KOPT-K1 (cell line): ENCODE measurements at regions not wholly inside any gene's neighbourhood (a gene's known extent, or its start where the extent isn't known, plus 50 kb on each side); places are given as distances from the start of the nearest gene placed in this dataset.

Source experiments
- H3K27ac ChIP-seq: fragments of 200-600 bp; sonication (generic); 2 replicates; pipeline ENCODE4 v1.5.1; 2016; ENCODE audit warnings: antibody characterized with exemption, mild to moderate bottlenecking, low read depth, low read length; ENCODE audit not compliant: poor library complexity, severe bottlenecking
- H3K36me3 ChIP-seq: fragments of 200-600 bp; sonication (generic); 2 replicates; pipeline ENCODE4 v1.5.1; 2017; ENCODE audit warnings: antibody characterized with exemption, mild to moderate bottlenecking, low read length, moderate library complexity; ENCODE audit not compliant: insufficient read depth
- H3K9me3 ChIP-seq: fragments of 200-600 bp; sonication (generic); 2 replicates; pipeline ENCODE4 v1.5.1; 2017; ENCODE audit warnings: antibody characterized with exemption, low read length, mild to moderate bottlenecking; ENCODE audit not compliant: insufficient read depth, poor library complexity, severe bottlenecking

- Histone ChIP-seq H3K9me3 (no peaks in the 10 kb centered on the region), H3K36me3 (no peaks in the 10 kb centered on the region), H3K27ac (no peak overlapping the region)
Observed at GRCh38 chr6:165972139-165972802, 195.4 kb downstream of the TBXT start.

GRCh38 chr6:165971202-165971601 lies 196.4 kb downstream of the TBXT start:
- H3K27ac ChIP-seq = peak overlapping the region; percentile 15
- no peaks in the 10 kb centered on the region for H3K36me3 ChIP-seq

GRCh38 chr6:165970001-165970400 lies 197.7 kb downstream of the TBXT start:
- no peaks in the 10 kb centered on the region for H3K36me3 ChIP-seq
- H3K9me3 ChIP-seq = no peaks in the 10 kb centered on the region
- H3K27ac ChIP-seq = no peak overlapping the region

More at GRCh38 chr6:165971202-165971601, 196.4 kb downstream of the TBXT start:
- H3K9me3 ChIP-seq = no peaks in the 10 kb centered on the region

- no peaks in the 10 kb centered on the region for H3K36me3 ChIP-seq
- H3K27ac ChIP-seq = no peak overlapping the region
- no peaks in the 10 kb centered on the region for H3K9me3 ChIP-seq
Observed at GRCh38 chr6:165969184-165969583, 198.5 kb downstream of the TBXT start.

GRCh38 chr6:165968408-165968807 lies 199.2 kb downstream of the TBXT start:
- no peak overlapping the region for H3K27ac ChIP-seq
- no peaks in the 10 kb centered on the region for H3K36me3 ChIP-seq
- no peaks in the 10 kb centered on the region for H3K9me3 ChIP-seq

- Histone ChIP-seq H3K9me3 (no peaks in the 10 kb centered on the region), H3K36me3 (no peaks in the 10 kb centered on the region), H3K27ac (no peak overlapping the region)
Observed at GRCh38 chr6:165967810-165968407, 199.7 kb downstream of the TBXT start.

- Histone ChIP-seq H3K27ac (no peak overlapping the region), H3K36me3 (no peaks in the 10 kb centered on the region), H3K9me3 (no peaks in the 10 kb centered on the region)
Observed at GRCh38 chr6:165963750-165964149, 203.9 kb downstream of the TBXT start.

- Histone ChIP-seq H3K27ac (no peak overlapping the region), H3K36me3 (no peaks in the 10 kb centered on the region), H3K9me3 (no peaks in the 10 kb centered on the region)
Observed at GRCh38 chr6:165962366-165962765, 205.3 kb downstream of the TBXT start.

GRCh38 chr6:165961233-165961632 lies 206.4 kb downstream of the TBXT start:
- Histone ChIP-seq H3K36me3 (no peaks in the 10 kb centered on the region), H3K27ac (no peak overlapping the region), H3K9me3 (no peaks in the 10 kb centered on the region)

- Histone ChIP-seq H3K27ac (no peak overlapping the region), H3K9me3 (no peaks in the 10 kb centered on the region), H3K36me3 (no peaks in the 10 kb centered on the region)
Observed at GRCh38 chr6:165960695-165961094, 207.0 kb downstream of the TBXT start.

GRCh38 chr6:165959627-165960026 lies 208.0 kb downstream of the TBXT start:
- H3K9me3 ChIP-seq = no peaks in the 10 kb centered on the region

GRCh38 chr6:165956874-165957273 lies 210.8 kb downstream of the TBXT start:
- Histone ChIP-seq H3K9me3 (no peaks in the 10 kb centered on the region), H3K27ac (no peak overlapping the region), H3K36me3 (no peaks in the 10 kb centered on the region)

More at GRCh38 chr6:165959627-165960026, 208.0 kb downstream of the TBXT start:
- Histone ChIP-seq H3K27ac (no peak overlapping the region), H3K36me3 (no peaks in the 10 kb centered on the region)

GRCh38 chr6:165952514-165952913 lies 215.1 kb downstream of the TBXT start:
- H3K36me3 ChIP-seq = no peaks in the 10 kb centered on the region
- no peaks in the 10 kb centered on the region for H3K9me3 ChIP-seq
- H3K27ac ChIP-seq = no peak overlapping the region

GRCh38 chr6:165950316-165950715 lies 217.3 kb downstream of the TBXT start:
- no peaks in the 10 kb centered on the region for H3K36me3 ChIP-seq
- no peaks in the 10 kb centered on the region for H3K9me3 ChIP-seq
- H3K27ac ChIP-seq = no peak overlapping the region

- Histone ChIP-seq H3K27ac (no peak overlapping the region), H3K36me3 (no peaks in the 10 kb centered on the region)
Observed at GRCh38 chr6:165949324-165949723, 218.3 kb downstream of the TBXT start.

GRCh38 chr6:165944002-165944466 lies 223.6 kb downstream of the TBXT start:
- no peaks in the 10 kb centered on the region for H3K36me3 ChIP-seq
- H3K9me3 ChIP-seq = no peaks in the 10 kb centered on the region
- no peak overlapping the region for H3K27ac ChIP-seq

More at GRCh38 chr6:165949324-165949723, 218.3 kb downstream of the TBXT start:
- no peaks in the 10 kb centered on the region for H3K9me3 ChIP-seq
